Activated T-helper 2 cell treated with anti-CD3 and anti-CD28 coated beads, Interferon-gamma antibody, Interleukin-2, Interleukin-4, amounts not matched to agents 10 μg/mL and 5 μg/mL and 100 μg/mL, durations not matched to agents 14 hours and 24 hours and 36 hours (primary cell): ENCODE measurements at regions not wholly inside any gene's neighbourhood (a gene's known extent, or its start where the extent isn't known, plus 50 kb on each side); places are given as distances from the start of the nearest gene placed in this dataset.
"Not testable (repeated sequence)": the region's sequence is repeated elsewhere in the genome, so short reads cannot be mapped to it uniquely, and the experiment has no call there.

Experiments used
- DNase-seq: peaks from one replicate; pipeline ENCODE4 v3.0.0; 2021; ENCODE audit warnings: low spot score
- H3K27ac Mint-ChIP-seq: one replicate; pipeline ENCODE4 v1.8.0; 2021; ENCODE audit warnings: mixed read lengths
- H3K27me3 Mint-ChIP-seq: one replicate; pipeline ENCODE4 v1.8.0; 2021; ENCODE audit warnings: low read depth, mixed read lengths
- H3K36me3 Mint-ChIP-seq: one replicate; pipeline ENCODE4 v1.8.0; 2021; ENCODE audit warnings: low read depth, mixed read lengths
- H3K4me1 Mint-ChIP-seq: one replicate; pipeline ENCODE4 v1.8.0; 2021; ENCODE audit warnings: low read depth, mixed read lengths
- H3K4me3 Mint-ChIP-seq: one replicate; pipeline ENCODE4 v1.8.0; 2021; ENCODE audit warnings: low read depth, mild to moderate bottlenecking, moderate library complexity, mixed read lengths
- H3K9me3 Mint-ChIP-seq: one replicate; pipeline ENCODE4 v1.8.0; 2021; ENCODE audit warnings: mixed read lengths
- intact Hi-C: fragments of 100-400 bp; cut with micrococcal nuclease; formaldehyde crosslinking; loops from one replicate; pipeline ENCODE4 v1.15.1; 2023

DNA sequence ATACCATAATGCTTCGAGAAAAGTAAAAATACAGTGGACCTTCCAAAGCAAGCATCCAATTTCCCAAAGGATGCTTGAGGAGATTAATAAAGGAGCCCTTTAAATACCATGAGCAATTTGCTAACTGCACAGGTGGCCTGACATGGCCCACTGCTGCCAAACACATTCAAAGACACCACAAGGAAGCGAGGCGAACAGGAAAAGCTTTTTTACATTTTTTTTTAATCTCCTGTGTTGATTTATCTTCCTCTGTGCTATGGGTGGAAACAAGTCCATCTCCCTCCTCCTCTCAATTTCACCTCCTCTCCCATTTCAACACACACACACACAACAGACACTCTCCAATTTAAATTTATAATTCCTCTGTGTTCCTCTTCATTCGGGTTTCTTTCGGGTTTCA is 243.4 kb downstream of the IGSF11 start:
- Mint-ChIP-seq H3K27ac (no peak overlapping the region), H3K36me3 (no peaks in the 10 kb centered on the region), H3K4me3 (no peak overlapping the region), H3K27me3 (no peaks in the 10 kb centered on the region), H3K4me1 (no peaks in the 10 kb centered on the region), H3K9me3 (no peaks in the 10 kb centered on the region)
- intact Hi-C loops = no loop called here
- DNase-seq = no peak

DNA sequence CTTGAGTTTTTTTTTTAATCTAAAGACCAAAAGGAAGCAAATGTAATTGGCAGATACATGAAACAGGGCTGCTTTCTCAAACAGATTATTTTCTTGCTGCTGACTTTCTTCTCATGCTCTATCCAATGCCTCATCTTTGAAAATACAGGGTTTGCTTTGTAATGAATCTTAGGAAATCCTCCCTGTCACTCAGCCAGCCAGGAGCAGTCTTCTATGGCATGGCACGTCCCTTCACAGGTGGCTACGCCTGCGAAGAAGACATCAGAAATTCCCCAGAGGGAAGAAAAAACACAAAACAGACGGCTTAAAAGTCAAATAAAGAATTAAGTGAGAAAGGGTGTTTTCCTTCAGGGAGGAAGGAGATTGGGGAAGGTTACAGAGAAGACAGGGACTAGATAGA is 242.5 kb downstream of the IGSF11 start:
- intact Hi-C loops = no loop called here
- H3K27me3 Mint-ChIP-seq = no peaks in the 10 kb centered on the region
- no peak for DNase-seq
- H3K27ac Mint-ChIP-seq = no peak overlapping the region
- no peaks in the 10 kb centered on the region for H3K36me3 Mint-ChIP-seq
- H3K4me3 Mint-ChIP-seq = no peak overlapping the region
- no peaks in the 10 kb centered on the region for H3K4me1 Mint-ChIP-seq
- H3K9me3 Mint-ChIP-seq = no peaks in the 10 kb centered on the region

DNA sequence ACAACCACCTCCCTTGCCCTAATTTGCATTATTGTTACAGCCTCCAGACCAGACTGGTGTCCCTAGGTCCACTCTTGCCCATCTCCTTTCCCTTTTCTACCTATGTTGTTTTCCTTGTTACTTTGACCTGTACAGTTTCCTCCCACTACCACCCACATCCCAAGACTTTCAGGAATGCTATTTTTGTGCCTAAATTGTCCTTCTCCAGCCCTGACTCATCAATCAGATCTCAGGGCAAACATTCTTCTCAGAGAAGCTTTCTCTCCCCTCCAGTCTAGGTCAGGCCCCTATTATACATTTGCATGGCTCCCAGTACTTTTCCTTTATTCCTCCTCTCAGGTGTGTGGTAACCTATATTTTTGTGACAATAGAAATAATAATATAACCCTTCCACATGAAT is 241.5 kb downstream of the IGSF11 start:
- intact Hi-C loops = no loop called here
- H3K27me3 Mint-ChIP-seq = no peaks in the 10 kb centered on the region
- no peaks in the 10 kb centered on the region for H3K36me3 Mint-ChIP-seq
- no peak for DNase-seq
- H3K9me3 Mint-ChIP-seq = no peaks in the 10 kb centered on the region
- H3K4me3 Mint-ChIP-seq = no peak overlapping the region
- H3K27ac Mint-ChIP-seq = no peak overlapping the region
- no peaks in the 10 kb centered on the region for H3K4me1 Mint-ChIP-seq

DNA sequence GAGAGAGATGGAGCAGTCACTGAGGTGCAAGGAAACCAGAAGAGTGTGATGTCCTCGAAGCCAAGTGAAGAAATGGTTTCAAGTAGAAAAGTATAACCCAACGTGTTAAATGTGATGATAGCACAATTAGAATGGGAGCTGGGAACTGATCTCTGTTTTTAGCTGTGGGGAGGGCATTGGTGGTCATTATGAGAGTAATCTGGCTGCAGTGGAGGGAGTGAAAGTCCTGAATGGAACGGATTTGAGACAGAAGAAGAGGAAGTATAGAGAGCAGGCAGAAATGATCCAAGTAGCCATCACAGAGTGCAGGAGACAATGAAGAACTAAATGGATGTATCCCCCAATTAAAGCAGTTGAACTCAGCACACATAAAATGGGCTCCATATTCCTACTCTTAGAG is 235.3 kb downstream of the IGSF11 start:
- intact Hi-C loops = no loop called here
- DNase-seq = no peak
- Mint-ChIP-seq H3K27ac (no peak overlapping the region), H3K36me3 (no peaks in the 10 kb centered on the region), H3K9me3 (no peaks in the 10 kb centered on the region), H3K27me3 (no peaks in the 10 kb centered on the region), H3K4me1 (no peaks in the 10 kb centered on the region), H3K4me3 (no peak overlapping the region)

DNA sequence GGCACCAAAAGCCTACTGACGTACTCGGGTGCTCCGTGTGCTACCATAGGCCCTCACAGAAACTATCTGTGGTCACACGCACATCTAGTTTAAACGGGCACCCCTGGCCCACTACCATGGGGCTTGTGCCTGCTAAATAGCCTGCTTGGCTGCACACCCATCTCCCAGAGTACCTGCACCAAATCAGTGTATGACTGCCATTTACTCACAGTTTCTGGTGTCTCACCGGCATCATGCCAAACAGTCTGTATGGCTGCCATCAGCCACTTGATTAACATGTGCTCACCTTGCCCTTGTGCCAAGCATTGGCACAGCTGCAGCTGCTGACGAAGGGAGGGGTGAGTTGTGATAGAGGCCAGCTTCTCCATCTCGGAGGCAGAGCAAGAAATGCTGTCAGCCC is 232.7 kb downstream of the IGSF11 start:
- H3K27ac Mint-ChIP-seq = no peak overlapping the region
- H3K27me3 Mint-ChIP-seq = no peaks in the 10 kb centered on the region
- no peaks in the 10 kb centered on the region for H3K9me3 Mint-ChIP-seq
- H3K36me3 Mint-ChIP-seq = no peaks in the 10 kb centered on the region
- intact Hi-C loops = no loop called here
- H3K4me3 Mint-ChIP-seq = no peak overlapping the region
- no peak for DNase-seq
- H3K4me1 Mint-ChIP-seq = no peaks in the 10 kb centered on the region

DNA sequence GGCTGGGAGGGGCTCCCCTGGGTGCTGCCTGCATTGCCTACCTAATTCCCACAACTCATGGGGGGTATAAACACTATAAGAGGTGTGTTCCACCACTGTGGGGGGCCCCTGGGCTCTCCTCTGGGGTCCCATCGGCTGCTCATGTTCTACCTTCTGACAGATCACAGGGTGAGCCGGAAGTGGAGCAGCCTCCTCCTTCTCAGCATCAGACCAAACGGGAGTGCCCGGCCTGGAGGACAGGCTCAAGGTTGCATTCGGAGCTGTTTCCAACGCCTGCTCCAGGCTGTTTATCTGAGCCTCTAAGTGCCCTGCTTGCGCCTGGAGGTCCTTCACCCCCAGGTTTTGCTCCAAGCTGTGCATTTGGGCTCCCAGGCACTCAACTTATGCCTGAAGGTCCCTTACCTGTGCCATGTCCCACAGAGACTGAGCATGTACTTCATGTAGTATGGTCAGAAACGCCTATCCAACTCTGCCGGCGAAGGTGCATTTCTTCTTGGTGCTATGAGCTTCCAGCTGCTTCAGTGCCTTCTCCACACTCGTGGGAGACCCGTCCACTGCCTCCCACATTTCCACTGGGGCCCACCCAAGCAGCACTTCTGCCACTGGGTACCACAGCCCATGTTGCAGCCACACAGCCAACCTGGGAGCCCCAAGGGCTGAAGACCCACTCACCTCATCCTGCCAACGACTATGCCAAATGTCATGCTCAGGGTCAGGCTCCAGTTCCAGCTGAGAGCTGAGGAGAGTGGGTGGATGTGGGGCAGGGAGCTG is 232.1 kb downstream of the IGSF11 start:
- H3K36me3 Mint-ChIP-seq = no peaks in the 10 kb centered on the region
- H3K27me3 Mint-ChIP-seq = no peaks in the 10 kb centered on the region
- intact Hi-C loops = no loop called here
- no peaks in the 10 kb centered on the region for H3K9me3 Mint-ChIP-seq
- DNase-seq = no peak
- no peaks in the 10 kb centered on the region for H3K4me1 Mint-ChIP-seq
- H3K27ac Mint-ChIP-seq = no peak overlapping the region
- no peak overlapping the region for H3K4me3 Mint-ChIP-seq

DNA sequence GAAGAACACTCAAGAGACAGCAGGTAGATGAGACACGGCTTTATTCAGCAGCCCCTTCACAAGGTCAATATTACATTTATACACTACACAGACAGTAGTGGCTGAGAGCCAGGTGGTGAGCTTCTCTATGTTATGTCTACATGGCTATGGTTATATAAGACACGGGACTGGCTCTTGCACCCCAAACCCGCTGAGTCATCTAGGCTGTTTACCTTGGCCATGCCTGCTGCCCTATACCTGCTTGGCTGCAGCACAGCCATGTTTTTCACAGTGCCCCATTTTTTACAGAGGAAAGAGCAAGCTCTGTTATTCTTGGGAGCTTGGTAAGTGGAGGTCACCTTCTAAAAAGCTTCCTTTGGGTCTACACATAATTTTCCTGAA is 231.6 kb downstream of the IGSF11 start:
- H3K36me3 Mint-ChIP-seq = no peaks in the 10 kb centered on the region
- no peaks in the 10 kb centered on the region for H3K27me3 Mint-ChIP-seq
- intact Hi-C loops = no loop called here
- H3K4me3 Mint-ChIP-seq = no peak overlapping the region
- no peak overlapping the region for H3K27ac Mint-ChIP-seq
- no peak for DNase-seq
- no peaks in the 10 kb centered on the region for H3K4me1 Mint-ChIP-seq
- no peaks in the 10 kb centered on the region for H3K9me3 Mint-ChIP-seq

DNA sequence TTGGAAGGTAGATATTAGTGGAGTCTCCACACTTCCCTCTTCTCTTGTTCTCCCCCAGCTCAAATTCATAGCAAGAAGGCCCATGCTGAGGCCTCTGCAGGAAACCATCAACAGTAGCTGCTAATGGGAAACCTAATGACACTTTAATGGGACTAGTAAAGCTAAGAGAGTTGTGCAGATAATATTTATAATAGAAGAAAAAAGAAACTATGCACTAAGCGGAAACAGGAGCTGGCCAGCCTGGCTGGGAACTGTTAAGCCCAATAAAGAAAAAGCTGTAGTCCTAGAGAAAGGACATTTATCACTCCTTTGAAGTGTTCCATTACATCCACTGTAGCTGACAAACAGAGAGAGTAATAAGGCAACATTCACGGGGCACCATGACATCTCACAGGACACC is 229.6 kb downstream of the IGSF11 start:
- Mint-ChIP-seq H3K9me3 (no peaks in the 10 kb centered on the region), H3K4me1 (no peaks in the 10 kb centered on the region)
- intact Hi-C loops = no loop called here

DNA sequence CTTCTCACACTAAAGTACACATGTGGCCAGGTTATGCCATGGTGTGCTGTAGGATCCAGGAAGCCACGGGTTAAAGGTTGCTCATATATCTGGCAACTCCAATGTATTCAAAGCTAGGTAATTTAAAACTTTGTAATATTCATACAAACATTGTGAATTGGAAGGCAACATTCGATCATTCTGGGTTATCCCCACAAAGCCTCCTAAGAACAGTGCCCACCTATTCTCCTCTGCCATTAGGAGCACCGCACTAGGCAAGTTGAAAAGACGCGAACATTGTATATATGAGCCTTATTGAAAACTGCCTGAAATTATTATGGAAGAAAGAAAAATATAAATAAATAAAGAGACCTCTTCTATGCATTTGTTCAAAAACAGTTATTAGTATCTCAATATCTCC is 228.2 kb downstream of the IGSF11 start:
- H3K27me3 Mint-ChIP-seq = no peaks in the 10 kb centered on the region
- H3K4me1 Mint-ChIP-seq = no peaks in the 10 kb centered on the region
- H3K9me3 Mint-ChIP-seq = no peaks in the 10 kb centered on the region
- no peak for DNase-seq
- H3K4me3 Mint-ChIP-seq = no peak overlapping the region
- H3K27ac Mint-ChIP-seq = no peak overlapping the region
- H3K36me3 Mint-ChIP-seq = no peaks in the 10 kb centered on the region
- intact Hi-C loops = no loop called here

More for the DNA sequence above, 229.6 kb downstream of the IGSF11 start:
- no peaks in the 10 kb centered on the region for H3K36me3 Mint-ChIP-seq
- no peaks in the 10 kb centered on the region for H3K27me3 Mint-ChIP-seq
- no peak for DNase-seq
- H3K4me3 Mint-ChIP-seq = no peak overlapping the region
- no peak overlapping the region for H3K27ac Mint-ChIP-seq

DNA sequence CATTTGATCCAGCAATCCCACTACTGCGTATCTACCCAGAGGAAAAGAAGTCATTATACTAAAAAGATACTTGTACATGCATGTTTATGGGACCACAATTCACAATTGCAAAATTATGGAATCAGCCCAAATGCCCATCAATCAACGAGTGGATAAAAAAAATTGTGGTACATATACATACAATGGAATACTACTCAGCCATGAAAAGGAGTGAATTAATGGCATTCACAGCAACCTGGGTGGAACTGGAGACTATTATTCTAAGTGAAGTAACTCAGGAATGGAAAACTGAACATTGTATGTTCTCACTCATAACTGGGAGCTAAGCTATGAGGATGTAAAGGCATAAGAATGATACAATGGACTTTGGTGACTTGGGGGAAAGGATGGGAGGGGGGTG is 227.3 kb downstream of the IGSF11 start:
- H3K27ac Mint-ChIP-seq, H3K36me3 Mint-ChIP-seq, H3K4me3 Mint-ChIP-seq, DNase-seq, H3K9me3 Mint-ChIP-seq, H3K4me1 Mint-ChIP-seq, H3K27me3 Mint-ChIP-seq, intact Hi-C loops: not testable (repeated sequence)

DNA sequence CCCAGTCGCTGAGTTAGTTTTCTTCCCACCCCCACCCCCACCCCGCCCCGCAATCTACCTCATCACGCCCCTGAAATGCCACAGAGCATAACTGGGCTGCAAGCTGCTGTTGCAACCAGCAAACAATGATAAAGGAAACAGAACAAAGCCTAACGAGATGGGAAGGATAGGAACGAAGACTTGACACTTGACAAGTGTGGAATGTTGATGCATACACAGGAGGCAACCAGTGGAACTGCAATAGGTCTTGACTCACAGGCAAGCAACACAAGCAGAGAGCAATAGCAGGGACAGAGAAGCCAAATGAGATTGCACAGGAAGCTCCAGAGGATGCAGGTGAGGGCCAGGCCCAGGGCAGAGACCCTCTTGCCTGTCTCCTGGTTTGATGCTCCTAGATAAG is 225.9 kb downstream of the IGSF11 start:
- DNase-seq = no peak
- no peaks in the 10 kb centered on the region for H3K4me1 Mint-ChIP-seq
- intact Hi-C loops = no loop called here
- H3K4me3 Mint-ChIP-seq = no peak overlapping the region
- H3K27ac Mint-ChIP-seq = no peak overlapping the region
- H3K27me3 Mint-ChIP-seq = no peaks in the 10 kb centered on the region
- no peaks in the 10 kb centered on the region for H3K36me3 Mint-ChIP-seq
- H3K9me3 Mint-ChIP-seq = no peaks in the 10 kb centered on the region

DNA sequence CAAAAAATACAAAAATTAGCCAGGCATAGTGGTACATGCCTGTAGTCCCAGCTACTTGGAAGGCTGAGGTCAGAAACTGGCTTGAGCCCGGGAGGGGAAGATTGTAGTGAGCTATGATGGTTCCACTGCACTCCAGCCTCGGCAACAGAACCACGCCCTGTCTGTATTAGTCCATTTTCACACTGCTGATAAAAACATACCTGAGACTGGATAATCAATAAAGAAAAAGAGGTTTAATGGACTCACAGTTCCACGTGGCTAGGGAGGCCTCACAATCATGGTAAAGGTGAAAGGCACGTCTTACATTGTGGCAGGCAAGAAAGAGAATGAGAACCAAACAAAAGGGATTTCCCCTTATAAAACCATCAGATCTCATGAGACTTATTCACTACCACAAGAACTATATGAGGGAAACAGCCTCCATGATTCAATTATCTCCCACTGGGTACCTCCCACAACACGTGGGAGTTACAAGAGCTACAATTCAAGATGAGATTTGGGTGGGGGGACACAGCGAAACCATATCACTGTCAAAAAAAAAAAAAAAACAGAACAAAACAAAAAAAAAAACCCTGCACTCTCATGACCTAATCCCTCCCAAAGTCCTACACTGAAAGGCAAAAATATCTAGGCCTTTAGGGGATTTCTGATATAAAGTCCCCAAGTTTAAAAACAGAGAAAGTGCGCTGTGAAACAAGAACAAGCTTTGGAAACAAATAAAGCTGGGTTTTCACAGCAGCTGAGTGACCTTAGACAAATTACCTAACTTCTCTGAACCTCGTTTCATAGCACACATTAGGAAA is 224.7 kb downstream of the IGSF11 start:
- Mint-ChIP-seq H3K4me3 (no peak overlapping the region), H3K9me3 (no peaks in the 10 kb centered on the region), H3K27ac (no peak overlapping the region), H3K4me1 (no peaks in the 10 kb centered on the region), H3K36me3 (no peaks in the 10 kb centered on the region), H3K27me3 (no peaks in the 10 kb centered on the region)
- intact Hi-C loops = no loop called here
- DNase-seq = no peak

DNA sequence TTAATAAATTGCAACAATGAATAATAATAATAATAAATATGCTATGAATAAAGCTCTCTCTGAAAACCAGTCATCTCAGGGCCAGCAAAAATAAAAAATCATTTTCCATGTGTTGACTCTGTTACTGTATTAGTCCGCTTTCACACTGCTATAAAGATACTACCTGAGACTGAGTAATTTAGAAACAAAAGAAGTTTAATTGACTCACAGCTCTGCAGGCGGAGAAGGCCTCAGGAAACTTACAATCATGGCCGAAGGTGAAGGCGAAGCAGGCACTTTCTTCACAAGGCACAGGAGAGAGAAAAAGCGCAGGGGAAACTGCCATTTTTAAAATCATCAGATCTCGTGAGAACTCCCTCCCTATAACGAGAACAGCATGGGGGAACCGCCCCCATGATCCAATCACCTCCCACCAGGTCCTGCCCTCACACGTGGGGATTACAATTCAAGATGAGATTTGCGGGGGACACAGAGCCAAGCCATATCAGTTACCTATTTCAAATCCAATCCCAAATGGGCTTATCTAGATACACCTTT is 224.1 kb downstream of the IGSF11 start:
- Mint-ChIP-seq H3K4me3 (no peak overlapping the region), H3K36me3 (no peaks in the 10 kb centered on the region), H3K27me3 (no peaks in the 10 kb centered on the region), H3K27ac (no peak overlapping the region), H3K9me3 (no peaks in the 10 kb centered on the region), H3K4me1 (no peaks in the 10 kb centered on the region)
- intact Hi-C loops = no loop called here
- no peak for DNase-seq
